GM12874 (cell line): ENCODE measurements at regions not wholly inside any gene's neighbourhood (a gene's known extent, or its start where the extent isn't known, plus 50 kb on each side); places are given as distances from the start of the nearest gene placed in this dataset.

ENCODE experiments used
- TF ChIP-seq, protein P1 (sequence below): IDR thresholded peaks from 2 replicates; pipeline ENCODE4 v1.5.1; 2011; ENCODE audit warnings: low read depth, mild to moderate bottlenecking, control low read depth, low read length, moderate library complexity; ENCODE audit not compliant: insufficient read depth

GRCh38 chr2:144745424-144745823, 225.5 kb upstream of the ZEB2 start:
- TF ChIP-seq, protein P1, sequence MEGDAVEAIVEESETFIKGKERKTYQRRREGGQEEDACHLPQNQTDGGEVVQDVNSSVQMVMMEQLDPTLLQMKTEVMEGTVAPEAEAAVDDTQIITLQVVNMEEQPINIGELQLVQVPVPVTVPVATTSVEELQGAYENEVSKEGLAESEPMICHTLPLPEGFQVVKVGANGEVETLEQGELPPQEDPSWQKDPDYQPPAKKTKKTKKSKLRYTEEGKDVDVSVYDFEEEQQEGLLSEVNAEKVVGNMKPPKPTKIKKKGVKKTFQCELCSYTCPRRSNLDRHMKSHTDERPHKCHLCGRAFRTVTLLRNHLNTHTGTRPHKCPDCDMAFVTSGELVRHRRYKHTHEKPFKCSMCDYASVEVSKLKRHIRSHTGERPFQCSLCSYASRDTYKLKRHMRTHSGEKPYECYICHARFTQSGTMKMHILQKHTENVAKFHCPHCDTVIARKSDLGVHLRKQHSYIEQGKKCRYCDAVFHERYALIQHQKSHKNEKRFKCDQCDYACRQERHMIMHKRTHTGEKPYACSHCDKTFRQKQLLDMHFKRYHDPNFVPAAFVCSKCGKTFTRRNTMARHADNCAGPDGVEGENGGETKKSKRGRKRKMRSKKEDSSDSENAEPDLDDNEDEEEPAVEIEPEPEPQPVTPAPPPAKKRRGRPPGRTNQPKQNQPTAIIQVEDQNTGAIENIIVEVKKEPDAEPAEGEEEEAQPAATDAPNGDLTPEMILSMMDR = no peak

DNA sequence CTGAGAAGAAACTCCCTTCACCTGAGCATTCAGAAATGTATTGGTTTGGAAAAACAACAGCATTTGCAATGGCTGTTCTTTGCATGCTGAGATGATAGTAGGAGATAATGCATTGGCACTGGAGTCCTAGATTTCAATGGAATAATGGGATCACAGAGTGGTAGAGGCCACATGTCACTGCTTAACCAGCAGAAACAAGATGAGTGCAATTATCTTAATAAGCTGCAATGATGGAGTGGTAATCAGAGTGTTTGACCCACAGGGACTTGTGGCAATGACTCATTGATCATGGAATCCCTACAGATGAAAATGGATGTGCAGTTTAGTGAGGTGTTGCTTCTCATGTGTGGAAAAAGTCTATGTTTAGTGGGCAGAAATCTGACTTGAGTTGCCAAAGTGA, 218.8 kb upstream of the ZEB2 start:
- TF ChIP-seq, protein P1 = no peak

- TF ChIP-seq, protein P1 = no peak
These were observed 210.8 kb upstream of the ZEB2 start for GRCh38 chr2:144730711-144731110.

GRCh38 chr2:144718376-144718775, 198.5 kb upstream of the ZEB2 start:
- TF ChIP-seq, protein P1 = no peak

GRCh38 chr2:144715992-144716391, 196.1 kb upstream of the ZEB2 start:
- TF ChIP-seq, protein P1 = no peak

GRCh38 chr2:144713410-144713809, 193.5 kb upstream of the ZEB2 start:
- TF ChIP-seq, protein P1 = no peak

- TF ChIP-seq, protein P1 = no peak
These were observed 192.6 kb upstream of the ZEB2 start for GRCh38 chr2:144712550-144712940.
